ENCODE measurements at regions not wholly inside any gene's neighbourhood (a gene's known extent, or its start where the extent isn't known, plus 50 kb on each side); places are given as distances from the start of the nearest gene placed in this dataset.

DNA sequence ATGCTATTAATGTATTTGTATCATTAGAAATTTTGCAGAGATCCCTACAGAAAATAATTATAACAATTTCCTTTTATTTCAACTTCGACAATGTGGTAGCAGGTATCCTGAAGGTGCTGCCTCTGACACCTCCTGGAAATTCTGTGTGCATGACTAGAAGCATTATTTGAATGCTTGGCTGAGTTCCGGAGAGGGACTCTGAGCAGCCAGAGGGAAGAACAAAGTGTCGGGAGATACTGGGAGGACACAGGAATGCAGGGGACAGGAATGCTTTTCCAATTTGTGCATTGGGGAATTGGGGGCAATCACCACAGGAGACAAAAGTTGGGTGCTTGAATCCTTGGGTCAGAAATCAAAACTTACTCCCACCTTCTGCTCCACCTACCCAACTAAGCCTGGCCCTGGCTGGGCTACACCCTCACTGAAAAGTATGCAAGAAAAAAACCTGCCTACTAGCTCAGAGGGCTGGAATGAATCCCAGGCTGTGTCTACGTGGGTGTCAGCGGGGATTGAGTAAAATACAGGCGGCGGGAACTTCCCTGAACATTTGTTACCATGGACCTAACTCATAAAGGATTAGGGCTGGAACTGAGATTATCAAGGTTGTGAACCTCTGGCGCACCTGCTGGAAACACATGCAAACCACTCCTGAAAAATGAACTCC is 299.3 kb downstream of the SOX11 start:
- TF ChIP-seq, protein P1, sequence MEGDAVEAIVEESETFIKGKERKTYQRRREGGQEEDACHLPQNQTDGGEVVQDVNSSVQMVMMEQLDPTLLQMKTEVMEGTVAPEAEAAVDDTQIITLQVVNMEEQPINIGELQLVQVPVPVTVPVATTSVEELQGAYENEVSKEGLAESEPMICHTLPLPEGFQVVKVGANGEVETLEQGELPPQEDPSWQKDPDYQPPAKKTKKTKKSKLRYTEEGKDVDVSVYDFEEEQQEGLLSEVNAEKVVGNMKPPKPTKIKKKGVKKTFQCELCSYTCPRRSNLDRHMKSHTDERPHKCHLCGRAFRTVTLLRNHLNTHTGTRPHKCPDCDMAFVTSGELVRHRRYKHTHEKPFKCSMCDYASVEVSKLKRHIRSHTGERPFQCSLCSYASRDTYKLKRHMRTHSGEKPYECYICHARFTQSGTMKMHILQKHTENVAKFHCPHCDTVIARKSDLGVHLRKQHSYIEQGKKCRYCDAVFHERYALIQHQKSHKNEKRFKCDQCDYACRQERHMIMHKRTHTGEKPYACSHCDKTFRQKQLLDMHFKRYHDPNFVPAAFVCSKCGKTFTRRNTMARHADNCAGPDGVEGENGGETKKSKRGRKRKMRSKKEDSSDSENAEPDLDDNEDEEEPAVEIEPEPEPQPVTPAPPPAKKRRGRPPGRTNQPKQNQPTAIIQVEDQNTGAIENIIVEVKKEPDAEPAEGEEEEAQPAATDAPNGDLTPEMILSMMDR (IDR thresholded peaks at IDR 0.05): no peak
- TF ChIP-seq EZH2phosphoT487 (IDR thresholded peaks at IDR 0.05) (no peak), EZH2 (IDR thresholded peaks at IDR 0.05) (no peak)

Measured in neural progenitor cell (in vitro differentiated cells).